ENCODE measurements at regions not wholly inside any gene's neighbourhood (a gene's known extent, or its start where the extent isn't known, plus 50 kb on each side); places are given as distances from the start of the nearest gene placed in this dataset.

- H3K4me3 ChIP-seq (ENCODE audit: low read depth, low read length) = no peak overlapping the region
- no peak for DNase-seq (ENCODE audit: low read depth)
- TF ChIP-seq CTCF (conservative IDR thresholded peaks at IDR 0.05; ENCODE audit: low read depth, low read length) = no peak
Observed at GRCh38 chr14:98952593-98953350, 319.2 kb downstream of the BCL11B start.

DNA sequence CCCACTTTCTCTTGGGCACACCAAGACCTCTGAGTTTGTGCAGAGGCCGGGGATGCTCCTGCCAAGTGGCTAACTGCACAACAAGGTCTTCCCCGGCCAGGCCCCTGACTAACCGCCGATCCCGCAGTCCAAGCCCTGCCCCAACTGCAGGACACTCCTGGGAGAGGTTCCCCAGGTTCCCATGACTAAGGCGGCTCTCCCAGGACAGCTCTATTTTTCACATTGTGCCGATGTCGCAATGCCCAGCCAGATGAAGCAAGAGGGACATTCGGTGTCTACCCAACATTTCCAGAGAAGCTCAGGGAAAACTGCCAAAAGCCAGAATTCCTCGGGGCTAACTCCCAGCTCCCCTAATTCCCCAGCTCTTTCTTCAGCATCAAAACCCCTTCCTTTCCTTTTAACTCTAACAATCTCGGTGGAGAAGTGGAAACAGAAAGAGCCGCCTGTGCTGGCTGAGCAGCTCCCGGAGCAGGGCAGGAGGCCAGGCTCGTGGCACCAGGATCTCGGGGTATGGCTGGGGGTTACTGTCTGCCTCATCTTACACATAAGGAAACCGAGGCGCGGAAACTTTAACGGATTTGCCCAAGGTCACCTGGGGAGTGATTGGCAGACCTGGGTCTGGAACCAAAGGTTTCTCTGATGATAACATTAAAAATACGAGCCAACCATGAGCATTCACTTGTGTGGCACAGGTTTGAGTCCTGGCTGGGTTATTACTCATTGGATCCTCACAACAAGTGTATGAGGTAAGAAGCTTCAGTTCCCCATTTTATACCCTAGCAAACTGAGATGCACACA, 318.2 kb downstream of the BCL11B start:
- no peak overlapping the region for H3K4me3 ChIP-seq (ENCODE audit: low read depth, low read length)
- no peak for TF ChIP-seq CTCF (conservative IDR thresholded peaks at IDR 0.05; ENCODE audit: low read depth, low read length)
- DNase-seq (ENCODE audit: low read depth) = no peak

- no peak for TF ChIP-seq CTCF (conservative IDR thresholded peaks at IDR 0.05; ENCODE audit: low read depth, low read length)
- no peak for DNase-seq (ENCODE audit: low read depth)
- no peak overlapping the region for H3K4me3 ChIP-seq (ENCODE audit: low read depth, low read length)
Observed at GRCh38 chr14:98954349-98955000, 317.5 kb downstream of the BCL11B start.

DNA sequence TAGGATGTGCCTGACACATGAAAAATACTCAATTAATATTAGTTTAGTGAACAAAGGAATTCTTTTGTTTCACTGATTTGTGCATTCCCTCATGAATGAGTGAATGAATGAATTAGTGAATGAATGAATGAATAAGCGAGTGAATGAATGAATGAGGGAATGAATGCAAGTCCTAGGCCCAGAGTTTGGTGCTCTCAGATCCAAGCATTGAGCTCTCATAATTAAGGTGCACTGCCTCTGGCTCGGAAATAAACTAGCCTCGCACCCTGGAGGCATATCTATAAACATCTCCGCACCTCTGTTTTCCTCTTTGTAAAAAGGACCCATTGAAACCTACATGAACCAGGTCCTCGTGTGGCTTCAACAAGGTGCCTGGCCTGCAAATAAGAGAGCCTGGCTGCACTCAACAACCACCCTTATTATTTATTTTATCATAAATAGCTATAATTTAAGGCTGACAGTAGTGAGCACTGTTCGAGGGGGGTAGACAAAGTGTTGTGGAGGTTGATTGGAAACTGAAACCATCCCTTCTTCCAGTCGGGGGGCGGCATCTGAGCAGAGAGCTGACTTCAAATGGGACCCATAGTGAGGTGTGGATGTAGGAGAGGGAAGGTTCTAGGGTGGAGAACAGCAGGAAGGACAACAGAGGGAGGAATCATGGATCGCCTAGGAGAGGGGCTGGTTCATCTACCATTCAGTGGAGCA, 316.8 kb downstream of the BCL11B start:
- no peak overlapping the region for H3K4me3 ChIP-seq (ENCODE audit: low read depth, low read length)
- TF ChIP-seq CTCF (conservative IDR thresholded peaks at IDR 0.05; ENCODE audit: low read depth, low read length) = no peak
- no peak for DNase-seq (ENCODE audit: low read depth)

DNA sequence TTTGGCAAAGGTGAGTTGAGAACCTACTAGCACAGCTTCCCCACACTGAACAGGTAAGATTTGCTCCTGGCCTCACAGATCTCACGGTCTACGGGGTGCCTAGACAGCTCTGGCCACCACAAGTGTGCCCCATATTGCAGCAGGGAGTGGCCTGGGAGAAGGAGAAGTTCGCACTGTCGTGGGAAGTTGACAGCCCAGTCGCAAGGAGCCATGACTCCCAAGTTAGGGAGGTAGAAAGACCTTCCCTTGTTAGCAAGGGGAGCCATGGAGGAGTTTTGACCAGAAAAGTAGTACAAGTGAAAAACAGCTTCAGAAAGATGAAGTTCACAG, 316.3 kb downstream of the BCL11B start:
- no peak for TF ChIP-seq CTCF (conservative IDR thresholded peaks at IDR 0.05; ENCODE audit: low read depth, low read length)
- DNase-seq (ENCODE audit: low read depth) = no peak
- no peak overlapping the region for H3K4me3 ChIP-seq (ENCODE audit: low read depth, low read length)

DNA sequence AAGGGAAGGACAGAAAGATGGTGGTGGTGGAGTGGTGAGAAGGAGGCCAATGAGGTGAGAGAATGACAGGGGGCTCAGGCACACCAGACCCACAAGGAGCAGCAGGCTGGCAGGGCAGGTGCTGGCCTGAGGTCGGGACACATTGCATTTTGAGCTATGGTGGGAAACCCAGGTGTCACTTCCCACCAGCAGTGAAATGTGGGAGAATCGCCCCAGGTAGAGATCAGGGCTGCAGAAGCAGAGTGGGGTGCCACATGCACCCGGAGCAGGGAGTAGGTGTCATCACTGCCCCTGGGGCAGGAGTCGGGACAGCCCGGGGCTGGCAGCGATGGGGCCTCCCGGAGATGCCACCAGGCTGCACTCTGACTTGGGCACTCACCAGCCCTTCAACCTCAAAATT, 315.8 kb downstream of the BCL11B start:
- DNase-seq (ENCODE audit: low read depth) = no peak
- H3K4me3 ChIP-seq (ENCODE audit: low read depth, low read length) = no peak overlapping the region
- TF ChIP-seq CTCF (conservative IDR thresholded peaks at IDR 0.05; ENCODE audit: low read depth, low read length) = no peak

All from epithelial cell of proximal tubule (primary cell).